ENCODE measurements at regions not wholly inside any gene's neighbourhood (a gene's known extent, or its start where the extent isn't known, plus 50 kb on each side); places are given as distances from the start of the nearest gene placed in this dataset.

GRCh38 chr18:46388286-46388685, 268.7 kb downstream of the LOXHD1 start:
- no peak for TF ChIP-seq CTCF (IDR thresholded peaks at IDR 0.05 in 4 of 5, conservative IDR thresholded peaks at IDR 0.05 in 1 of 5)
- no peak for TF ChIP-seq POLR2A (IDR thresholded peaks at IDR 0.05)
